Activated naive CD4-positive, alpha-beta T cell treated with anti-CD3 and anti-CD28 coated beads, Interleukin-2, amount 50 U/mL, for 24 hours (primary cell): ENCODE measurements at regions not wholly inside any gene's neighbourhood (a gene's known extent, or its start where the extent isn't known, plus 50 kb on each side); places are given as distances from the start of the nearest gene placed in this dataset.

Experiments used
- H3K27ac Mint-ChIP-seq: one replicate; pipeline ENCODE4 v1.8.0; 2021; ENCODE audit warnings: mild to moderate bottlenecking, mixed read lengths
- H3K27me3 Mint-ChIP-seq: one replicate; pipeline ENCODE4 v1.8.0; 2021; ENCODE audit warnings: mixed read lengths
- H3K36me3 Mint-ChIP-seq: one replicate; pipeline ENCODE4 v1.8.0; 2021; ENCODE audit warnings: mixed read lengths
- H3K4me1 Mint-ChIP-seq: one replicate; pipeline ENCODE4 v1.8.0; 2021; ENCODE audit warnings: mixed read lengths
- H3K4me3 Mint-ChIP-seq: one replicate; pipeline ENCODE4 v1.8.0; 2021; ENCODE audit warnings: mild to moderate bottlenecking, mixed read lengths
- H3K9me3 Mint-ChIP-seq: one replicate; pipeline ENCODE4 v1.8.0; 2021; ENCODE audit warnings: mixed read lengths

- H3K27me3 Mint-ChIP-seq = no peaks in the 10 kb centered on the region
- H3K36me3 Mint-ChIP-seq = no peaks in the 10 kb centered on the region
- H3K27ac Mint-ChIP-seq = no peak overlapping the region
- H3K9me3 Mint-ChIP-seq = no peaks in the 10 kb centered on the region
- no peak overlapping the region for H3K4me3 Mint-ChIP-seq
- no peaks in the 10 kb centered on the region for H3K4me1 Mint-ChIP-seq
These were observed 185.5 kb downstream of the MYCN start for GRCh38 chr2:16125614-16126516.

GRCh38 chr2:16124881-16125613 is 184.7 kb downstream of the MYCN start:
- no peak overlapping the region for H3K27ac Mint-ChIP-seq
- H3K9me3 Mint-ChIP-seq = no peaks in the 10 kb centered on the region
- H3K4me3 Mint-ChIP-seq = no peak overlapping the region
- H3K36me3 Mint-ChIP-seq = no peaks in the 10 kb centered on the region
- H3K4me1 Mint-ChIP-seq = no peaks in the 10 kb centered on the region
- H3K27me3 Mint-ChIP-seq = no peaks in the 10 kb centered on the region

GRCh38 chr2:16123856-16124780 is 183.8 kb downstream of the MYCN start:
- Mint-ChIP-seq H3K27me3 (no peaks in the 10 kb centered on the region), H3K4me1 (no peaks in the 10 kb centered on the region), H3K4me3 (no peak overlapping the region), H3K9me3 (no peaks in the 10 kb centered on the region), H3K27ac (no peak overlapping the region), H3K36me3 (no peaks in the 10 kb centered on the region)

DNA sequence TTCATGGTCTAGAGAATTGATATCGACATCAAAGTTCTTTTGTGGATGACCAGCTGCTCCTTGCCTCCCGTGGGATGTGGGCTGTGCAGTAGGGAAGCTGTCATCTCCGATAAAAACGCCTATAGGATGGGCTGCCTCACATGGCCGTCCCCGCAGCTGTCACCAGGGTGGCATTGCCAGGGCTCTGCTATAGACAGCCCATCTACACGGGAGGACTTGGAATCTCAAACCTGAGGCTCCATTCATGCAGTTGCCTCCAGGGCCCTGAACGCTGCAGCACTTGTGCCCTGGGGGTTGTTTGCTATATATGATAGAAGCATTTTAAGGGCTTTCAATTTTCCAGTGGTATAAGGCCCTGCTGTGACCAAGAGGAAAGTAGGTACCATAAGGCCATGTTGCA is 183.1 kb downstream of the MYCN start:
- no peaks in the 10 kb centered on the region for H3K36me3 Mint-ChIP-seq
- H3K27me3 Mint-ChIP-seq = no peaks in the 10 kb centered on the region
- no peaks in the 10 kb centered on the region for H3K9me3 Mint-ChIP-seq
- no peaks in the 10 kb centered on the region for H3K4me1 Mint-ChIP-seq
- H3K27ac Mint-ChIP-seq = no peak overlapping the region
- no peak overlapping the region for H3K4me3 Mint-ChIP-seq

- Mint-ChIP-seq H3K4me1 (no peaks in the 10 kb centered on the region), H3K27me3 (no peaks in the 10 kb centered on the region), H3K36me3 (no peaks in the 10 kb centered on the region), H3K27ac (no peak overlapping the region), H3K9me3 (no peaks in the 10 kb centered on the region), H3K4me3 (no peak overlapping the region)
These were observed 182.2 kb downstream of the MYCN start for GRCh38 chr2:16122556-16122955.

GRCh38 chr2:16121986-16122390 is 181.6 kb downstream of the MYCN start:
- no peaks in the 10 kb centered on the region for H3K36me3 Mint-ChIP-seq
- H3K4me3 Mint-ChIP-seq = no peak overlapping the region
- H3K9me3 Mint-ChIP-seq = no peaks in the 10 kb centered on the region
- no peaks in the 10 kb centered on the region for H3K4me1 Mint-ChIP-seq
- H3K27me3 Mint-ChIP-seq = no peaks in the 10 kb centered on the region
- no peak overlapping the region for H3K27ac Mint-ChIP-seq

GRCh38 chr2:16121231-16121985 is 181.1 kb downstream of the MYCN start:
- Mint-ChIP-seq H3K27me3 (no peaks in the 10 kb centered on the region), H3K4me3 (no peak overlapping the region), H3K4me1 (no peaks in the 10 kb centered on the region), H3K9me3 (no peaks in the 10 kb centered on the region), H3K27ac (no peak overlapping the region), H3K36me3 (no peaks in the 10 kb centered on the region)

- Mint-ChIP-seq H3K4me3 (no peak overlapping the region), H3K27me3 (no peaks in the 10 kb centered on the region), H3K9me3 (no peaks in the 10 kb centered on the region), H3K4me1 (no peaks in the 10 kb centered on the region), H3K36me3 (no peaks in the 10 kb centered on the region), H3K27ac (no peak overlapping the region)
These were observed 180.3 kb downstream of the MYCN start for GRCh38 chr2:16120591-16121180.

DNA sequence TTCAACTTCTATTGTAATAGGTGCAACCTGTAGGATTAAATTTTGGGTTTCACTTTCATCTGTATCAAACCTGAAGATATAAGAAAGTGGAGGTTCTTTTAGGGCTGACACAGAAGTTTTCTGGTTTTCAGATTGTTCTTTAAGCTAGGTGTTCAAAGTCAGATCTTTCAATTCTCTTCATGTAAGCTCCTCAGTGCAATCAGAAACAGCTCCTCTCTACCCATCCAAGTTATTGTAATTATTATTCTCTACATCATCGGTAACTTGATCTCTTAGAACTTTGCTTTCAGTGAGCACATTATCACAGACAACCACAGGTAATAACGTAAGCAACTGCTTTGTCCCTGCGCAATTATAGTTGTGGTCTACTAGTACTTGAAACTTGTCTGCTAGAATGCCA is 179.4 kb downstream of the MYCN start:
- H3K4me3 Mint-ChIP-seq = no peak overlapping the region
- no peaks in the 10 kb centered on the region for H3K36me3 Mint-ChIP-seq
- no peaks in the 10 kb centered on the region for H3K4me1 Mint-ChIP-seq

DNA sequence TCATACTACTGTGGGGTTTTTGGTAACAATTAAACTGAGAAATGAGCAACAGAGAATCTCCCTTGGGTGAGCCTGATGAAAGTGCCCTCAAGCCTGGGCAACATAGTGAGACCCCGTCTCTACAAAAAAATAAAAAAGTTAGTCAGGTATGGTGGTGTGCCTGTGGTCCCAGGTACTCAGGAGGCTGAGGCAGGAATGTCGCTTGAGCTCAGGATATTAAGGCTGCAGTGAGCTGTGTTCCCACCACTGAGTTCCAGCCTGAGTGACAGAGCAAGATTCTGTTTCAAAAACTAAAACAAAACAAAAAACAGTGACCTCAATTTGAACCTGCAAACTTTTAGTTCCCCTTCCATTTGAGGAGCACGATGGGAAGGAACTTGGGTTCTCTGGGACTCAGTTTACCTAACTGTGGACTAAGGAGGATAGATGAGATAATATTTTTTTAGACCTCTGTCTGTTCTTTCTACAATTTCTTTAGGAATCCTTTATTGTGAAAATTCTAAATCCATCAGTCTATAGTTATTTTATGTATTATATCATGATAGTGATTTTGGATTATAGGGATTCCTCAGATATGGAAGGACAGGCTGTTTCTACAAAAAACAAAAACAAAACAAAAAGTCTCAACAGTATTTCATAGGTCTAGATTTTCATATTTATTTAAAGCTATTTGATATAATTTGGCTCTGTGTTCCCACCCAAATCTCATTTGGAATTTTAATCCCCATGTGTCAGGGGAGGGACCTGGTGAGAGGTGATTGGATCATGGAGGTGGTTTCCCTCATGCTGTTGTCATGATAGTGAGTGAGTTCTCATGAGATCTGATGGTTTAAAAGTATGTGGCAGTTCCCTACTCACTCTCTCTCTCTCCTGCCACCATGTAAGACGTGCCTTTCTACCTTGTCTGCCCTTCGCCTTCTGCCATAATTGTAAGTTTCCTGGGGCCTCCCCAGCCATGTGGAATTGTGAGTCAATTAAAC is 178.6 kb downstream of the MYCN start:
- H3K9me3 Mint-ChIP-seq = no peaks in the 10 kb centered on the region
- no peak overlapping the region for H3K4me3 Mint-ChIP-seq
- H3K27ac Mint-ChIP-seq = no peak overlapping the region
- no peaks in the 10 kb centered on the region for H3K27me3 Mint-ChIP-seq
- H3K36me3 Mint-ChIP-seq = no peaks in the 10 kb centered on the region
- no peaks in the 10 kb centered on the region for H3K4me1 Mint-ChIP-seq

More for the DNA sequence above, 179.4 kb downstream of the MYCN start:
- H3K27me3 Mint-ChIP-seq = no peaks in the 10 kb centered on the region
- no peaks in the 10 kb centered on the region for H3K9me3 Mint-ChIP-seq
- H3K27ac Mint-ChIP-seq = no peak overlapping the region

DNA sequence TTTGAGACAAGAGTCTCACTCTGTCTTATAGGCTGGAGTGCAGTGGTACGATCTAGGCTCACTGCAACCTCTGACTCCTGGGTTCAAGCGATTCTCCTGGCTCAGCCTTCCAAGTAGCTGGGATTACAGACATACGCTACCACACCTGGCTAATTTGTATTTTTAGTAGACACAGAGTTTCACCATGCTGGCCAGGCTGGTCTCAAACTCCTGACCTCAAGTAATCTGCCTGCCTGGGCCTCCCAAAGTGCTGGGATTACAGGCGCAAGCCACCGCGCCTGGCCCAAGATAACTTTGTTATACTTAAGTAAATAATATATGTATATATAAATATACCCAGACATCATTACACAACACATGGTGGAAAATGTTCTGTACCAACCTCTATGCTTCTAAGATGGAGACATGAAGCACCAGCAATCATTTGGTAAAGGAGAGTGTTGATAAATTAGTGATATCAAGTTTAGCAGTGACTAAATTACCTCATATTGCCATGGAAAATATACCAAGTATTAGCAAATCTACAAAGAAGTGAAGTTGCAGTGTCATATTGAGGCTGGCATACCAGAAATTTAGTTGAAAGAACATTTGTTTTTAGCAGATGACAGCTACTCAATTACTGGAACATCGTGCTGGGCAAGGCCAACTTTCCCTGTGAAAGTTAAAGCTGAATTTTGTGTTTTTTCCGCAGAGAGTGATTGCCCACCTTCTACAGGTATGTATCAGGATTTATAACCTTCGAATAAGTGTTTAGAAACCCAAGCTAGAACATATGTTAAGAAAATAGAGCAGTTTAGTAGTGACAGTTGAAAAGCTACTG is 177.7 kb downstream of the MYCN start:
- H3K4me3 Mint-ChIP-seq = no peak overlapping the region
- H3K4me1 Mint-ChIP-seq = no peaks in the 10 kb centered on the region
- no peaks in the 10 kb centered on the region for H3K9me3 Mint-ChIP-seq
- H3K27ac Mint-ChIP-seq = no peak overlapping the region
- H3K36me3 Mint-ChIP-seq = no peaks in the 10 kb centered on the region
- H3K27me3 Mint-ChIP-seq = no peaks in the 10 kb centered on the region

DNA sequence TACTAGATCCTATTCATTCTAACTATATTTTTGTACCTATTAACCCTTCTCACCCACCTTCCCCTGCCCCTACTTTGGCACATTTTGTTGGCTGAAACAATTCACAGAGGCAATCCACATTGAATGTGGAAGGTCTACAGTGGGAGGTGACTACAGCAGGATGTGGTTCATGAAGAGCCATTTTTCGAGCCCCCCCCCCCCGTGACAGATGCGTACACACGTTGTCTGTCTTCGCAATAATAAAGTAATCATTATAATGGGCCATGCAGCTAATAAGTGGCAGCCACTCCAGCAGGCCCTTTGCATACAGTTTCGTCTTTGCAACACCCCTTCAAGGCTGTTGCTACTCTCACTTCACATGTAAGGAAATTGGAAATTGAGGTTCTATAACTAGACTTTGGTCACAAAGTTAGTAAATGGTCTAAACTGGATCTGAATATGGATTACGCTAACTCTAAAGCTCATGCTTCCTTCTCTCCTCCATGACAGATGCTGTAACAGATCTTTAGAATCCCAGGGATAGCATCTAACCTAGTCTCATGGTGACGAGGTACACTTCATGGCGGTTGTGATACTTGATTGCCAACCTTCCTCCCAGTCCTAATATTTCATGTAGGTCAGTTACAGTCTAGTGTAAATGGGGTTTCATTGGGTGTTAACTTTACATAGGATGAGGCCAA is 176.8 kb downstream of the MYCN start:
- no peaks in the 10 kb centered on the region for H3K4me1 Mint-ChIP-seq
- no peak overlapping the region for H3K27ac Mint-ChIP-seq
- no peaks in the 10 kb centered on the region for H3K36me3 Mint-ChIP-seq
- no peaks in the 10 kb centered on the region for H3K9me3 Mint-ChIP-seq
- no peaks in the 10 kb centered on the region for H3K27me3 Mint-ChIP-seq
- H3K4me3 Mint-ChIP-seq = no peak overlapping the region
